Iris pigment epithelial cell (primary cell): ENCODE measurements at regions not wholly inside any gene's neighbourhood (a gene's known extent, or its start where the extent isn't known, plus 50 kb on each side); places are given as distances from the start of the nearest gene placed in this dataset.
"Not testable (repeated sequence)": the region's sequence is repeated elsewhere in the genome, so short reads cannot be mapped to it uniquely, and the experiment has no call there.

Experiments
- DNase-seq: peaks from one replicate; pipeline ENCODE4 v3.0.0-alpha.2; 2011; ENCODE audit warnings: low read depth

DNA sequence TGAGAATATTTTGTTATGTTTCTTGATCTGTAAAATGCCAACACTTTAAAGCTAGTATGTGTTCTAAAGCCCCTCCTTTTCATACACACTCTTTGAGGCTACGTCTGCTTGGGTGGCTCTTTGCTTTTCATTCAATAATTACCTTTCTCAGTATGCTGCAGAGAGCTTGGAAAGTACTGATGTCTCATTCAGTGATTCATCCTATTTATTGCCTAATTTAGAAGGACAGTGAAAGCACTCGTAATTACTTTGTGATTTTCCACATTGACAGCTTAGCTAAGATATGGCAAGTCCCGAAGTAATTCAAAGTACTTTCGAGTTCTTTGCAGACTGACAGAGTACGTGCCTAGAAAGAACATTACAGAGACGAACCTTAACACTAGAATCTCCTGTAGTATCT, 57.2 kb downstream of the BMP15 start:
- DNase-seq: no peak

DNA sequence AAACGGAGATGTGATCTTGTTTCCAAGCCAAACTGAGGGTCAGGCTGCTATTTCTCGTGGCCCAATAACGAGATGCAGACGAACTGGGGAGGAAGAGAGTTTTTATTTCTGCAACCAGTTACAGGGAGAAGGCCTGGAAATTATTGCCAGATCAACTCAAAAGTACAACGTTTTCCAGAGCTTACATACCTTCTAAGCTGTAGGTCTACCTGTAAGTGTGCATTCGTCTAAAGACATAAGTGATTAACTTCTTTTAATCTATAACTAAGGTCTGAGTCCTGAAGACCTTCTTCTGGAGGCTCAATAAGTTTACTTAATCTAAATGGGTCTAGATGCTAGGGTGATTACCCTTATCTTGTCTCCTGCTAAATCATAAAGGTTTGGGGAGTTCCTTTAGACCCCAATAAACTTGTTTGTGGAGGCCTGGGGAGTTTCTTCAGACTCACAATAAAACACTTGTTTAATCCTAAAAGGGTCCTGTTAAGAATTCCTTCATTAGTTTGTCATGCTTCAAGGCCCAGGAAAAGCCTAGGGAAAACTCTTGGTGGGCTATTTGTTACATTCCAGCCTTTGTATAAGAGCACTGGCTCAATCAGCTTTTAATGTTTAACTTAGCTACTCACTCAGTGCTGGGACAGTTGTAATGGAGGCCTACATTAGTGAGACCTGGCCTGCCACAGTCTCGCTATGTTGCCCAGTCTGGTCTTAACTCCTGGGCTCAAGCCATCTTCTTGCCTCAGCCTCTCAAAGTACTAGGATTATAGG, 58.5 kb downstream of the BMP15 start:
- DNase-seq: not testable (repeated sequence)

GRCh38 chrX:50971395-50971794, 60.9 kb downstream of the BMP15 start:
- peak; percentile 14 for DNase-seq

- no peak for DNase-seq
These were observed 62.7 kb downstream of the BMP15 start for GRCh38 chrX:50973199-50973598.

- DNase-seq: no peak
These were observed 68.6 kb downstream of the BMP15 start for GRCh38 chrX:50978920-50979682.

GRCh38 chrX:50980251-50980650, 69.7 kb downstream of the BMP15 start:
- DNase-seq: no peak

DNA sequence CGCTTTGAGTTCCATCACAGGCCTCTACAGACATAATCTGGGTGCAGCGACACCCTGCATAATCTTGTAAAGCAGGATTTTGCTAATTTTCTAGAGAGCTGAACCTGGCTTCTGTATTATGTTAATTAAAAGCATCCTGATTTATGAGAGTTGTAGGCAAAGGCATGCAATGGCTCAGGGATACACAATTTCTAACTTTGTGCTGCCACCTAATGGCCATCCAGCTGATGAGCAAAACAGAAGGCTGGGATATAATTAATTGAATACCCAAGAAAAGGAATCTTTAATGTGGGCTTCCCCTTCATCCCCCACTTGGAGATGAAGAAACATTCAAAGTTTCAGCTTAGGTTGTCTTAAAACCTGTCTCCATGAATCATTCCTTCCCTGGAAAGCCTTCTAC, 78.1 kb downstream of the BMP15 start:
- DNase-seq: peak; percentile 41

GRCh38 chrX:50996930-50997329, 86.4 kb downstream of the BMP15 start:
- no peak for DNase-seq

- not testable (repeated sequence) for DNase-seq
These were observed 89.8 kb downstream of the BMP15 start for GRCh38 chrX:51000384-51000783.

GRCh38 chrX:51001733-51002632, 91.4 kb downstream of the BMP15 start:
- not testable (repeated sequence) for DNase-seq

- DNase-seq: no peak
These were observed 95.5 kb downstream of the BMP15 start for GRCh38 chrX:51006064-51006463.

GRCh38 chrX:51024106-51024696, 113.7 kb downstream of the BMP15 start:
- no peak for DNase-seq

- no peak for DNase-seq
These were observed 116.3 kb downstream of the BMP15 start for GRCh38 chrX:51026862-51027261.

- no peak for DNase-seq
These were observed 125.2 kb downstream of the BMP15 start for GRCh38 chrX:51035746-51036145.

GRCh38 chrX:51047950-51048349, 137.4 kb downstream of the BMP15 start:
- DNase-seq: no peak

- DNase-seq: no peak
These were observed 143.2 kb downstream of the BMP15 start for GRCh38 chrX:51053741-51054140.

DNA sequence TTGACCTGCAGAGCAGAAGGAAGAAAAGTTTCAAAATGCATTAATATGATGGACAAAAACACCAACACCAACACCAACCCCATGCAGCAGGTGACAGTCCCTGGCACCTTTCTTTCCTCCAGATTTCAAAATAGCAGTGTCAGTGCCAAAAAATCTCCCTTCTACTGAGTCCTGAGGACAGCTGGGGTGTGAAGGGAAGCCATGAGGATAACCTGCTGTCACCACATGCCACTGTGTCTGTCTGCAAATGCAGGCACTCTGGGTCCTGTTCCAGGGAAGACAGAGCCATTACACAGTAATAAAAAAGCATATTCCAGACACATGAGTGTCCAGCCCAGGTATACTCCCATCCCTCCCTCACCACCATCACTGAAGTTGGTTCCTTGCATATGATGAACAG, 187.5 kb downstream of the BMP15 start:
- DNase-seq: no peak

DNA sequence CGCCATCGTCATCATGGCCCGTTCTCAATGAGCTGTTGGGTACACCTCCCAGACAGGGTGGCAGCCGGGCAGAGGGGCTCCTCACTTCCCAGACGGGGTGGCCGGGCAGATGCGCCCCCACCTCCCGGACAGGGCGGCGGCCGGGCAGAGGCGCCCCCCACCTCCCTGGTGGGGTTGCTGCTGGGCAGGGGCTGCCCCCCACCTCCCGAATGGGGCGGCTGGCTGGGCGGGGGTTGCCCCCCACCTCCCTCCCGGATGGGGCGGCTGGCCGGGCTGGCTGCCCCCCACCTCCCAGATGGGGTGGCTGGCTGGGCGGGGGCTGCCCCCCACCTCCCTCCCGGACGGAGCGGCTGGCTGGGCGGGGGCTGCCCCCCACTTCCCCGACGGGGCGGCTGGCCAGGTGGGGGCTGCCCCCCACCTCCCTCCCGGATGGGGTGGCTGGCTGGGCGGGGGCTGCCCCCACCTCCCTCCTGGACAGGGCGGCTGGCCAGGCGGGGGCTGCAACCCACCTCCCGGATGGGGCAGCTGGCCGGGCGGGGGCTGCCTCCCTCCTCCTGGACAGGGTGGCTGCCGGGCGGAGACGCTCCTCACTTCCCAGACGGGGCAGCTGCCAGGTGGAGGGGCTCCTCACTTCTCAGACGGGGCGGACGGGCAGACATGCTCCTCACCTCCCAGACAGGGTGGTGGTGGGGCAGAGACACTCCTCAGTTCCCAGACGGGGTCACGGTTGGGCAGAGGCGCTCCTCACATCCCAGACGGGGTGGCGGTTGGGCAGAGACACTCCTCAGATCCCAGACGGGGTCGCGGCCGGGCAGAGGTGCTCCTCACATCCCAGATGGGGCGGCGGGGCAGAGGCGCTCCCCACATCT, 208.8 kb downstream of the BMP15 start:
- DNase-seq: not testable (repeated sequence)

- DNase-seq: not testable (repeated sequence)
These were observed 206.9 kb upstream of the NUDT10 start for GRCh38 chrX:51125743-51126142.

DNA sequence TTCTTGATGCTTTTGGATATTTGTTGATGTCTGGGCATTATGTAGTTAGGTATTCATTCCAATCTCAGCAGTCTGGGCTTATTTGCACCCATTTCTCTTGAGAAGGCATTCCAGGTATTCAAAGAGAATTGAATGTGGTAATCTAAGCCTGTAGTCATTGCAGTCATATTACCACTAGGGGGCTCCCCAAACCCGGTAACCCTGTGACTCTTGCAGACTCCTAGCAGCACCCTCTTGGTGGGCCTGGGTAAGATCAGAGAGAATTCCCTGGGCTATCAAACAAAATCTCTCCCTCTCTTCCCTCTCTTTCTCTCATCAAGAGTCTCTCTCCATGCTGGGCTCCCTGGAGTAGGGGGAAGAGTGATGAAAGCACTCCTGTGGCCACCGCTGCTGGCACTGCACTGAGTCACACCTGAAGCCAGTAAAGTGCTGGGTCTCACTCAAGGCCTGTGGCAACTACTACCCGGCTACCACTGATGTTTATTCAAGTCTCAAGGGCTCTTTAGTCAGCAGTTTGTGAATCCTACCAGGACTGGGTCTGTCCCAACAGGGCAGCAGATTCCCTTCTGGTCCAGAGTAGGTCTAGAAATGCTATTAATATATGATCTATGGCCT, 187.7 kb upstream of the NUDT10 start:
- DNase-seq: peak; percentile 35

DNA sequence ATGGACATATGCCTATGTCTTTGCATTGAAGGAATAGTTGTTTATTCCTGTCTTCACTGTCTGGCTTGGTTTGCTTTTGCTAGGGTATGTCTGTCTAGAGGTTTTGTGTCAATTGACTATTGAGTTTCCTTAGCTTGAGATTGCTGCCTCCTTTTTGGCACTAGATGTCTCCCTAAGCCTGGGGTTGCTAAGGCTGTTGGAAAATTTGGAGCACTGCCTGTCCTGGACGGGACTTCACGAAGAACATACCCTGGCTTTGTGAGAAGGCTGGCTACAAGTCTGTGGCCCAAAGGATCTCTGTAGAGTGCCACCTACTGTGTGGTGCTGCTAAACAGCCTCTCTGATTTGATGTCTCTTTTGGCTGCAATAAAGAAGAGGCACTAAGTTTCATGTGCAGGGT, 183.8 kb upstream of the NUDT10 start:
- no peak for DNase-seq
